ENCODE measurements at regions not wholly inside any gene's neighbourhood (a gene's known extent, or its start where the extent isn't known, plus 50 kb on each side); places are given as distances from the start of the nearest gene placed in this dataset.

GRCh38 chr22:47388331-47388730, 625.9 kb downstream of the TBC1D22A start:
- Histone ChIP-seq H3K79me2 (ENCODE audit: insufficient read depth, low read length) (no peaks in the 10 kb centered on the region), H3K4me1 (ENCODE audit: control insufficient read depth in 1 of 2, insufficient read depth in 2 of 2, low read length in 2 of 2) (no peaks in the 10 kb centered on the region), H2AFZ (ENCODE audit: low read depth, low read length, poor library complexity, severe bottlenecking) (no peak overlapping the region), H3K36me3 (ENCODE audit: control insufficient read depth in 1 of 2, insufficient read depth in 2 of 2, low read length in 2 of 2) (no peaks in the 10 kb centered on the region), H4K20me1 (ENCODE audit: insufficient read depth) (no peaks in the 10 kb centered on the region), H3K4me2 (ENCODE audit: low read length) (no peak overlapping the region), H3K27ac (ENCODE audit: low read depth, low read length) (no peak overlapping the region), H3K9me3 (ENCODE audit: control insufficient read depth in 1 of 2, insufficient read depth in 1 of 2, low read depth in 1 of 2, low read length in 2 of 2) (no peaks in the 10 kb centered on the region), H3K9me2 (ENCODE audit: insufficient read depth) (no peaks in the 10 kb centered on the region), H3K4me3 (replicated peaks in 1 of 2; ENCODE audit: low read depth in 1 of 2, low read length in 2 of 2) (no peak overlapping the region), H3K9ac (ENCODE audit: low read length) (no peak overlapping the region), H3K27me3 (ENCODE audit: insufficient read depth, low read length) (peaks cover 31% of the 10 kb centered on the region)
- POLR2A ChIA-PET = no interaction called here
- TF ChIP-seq POLR2AphosphoS5 (IDR thresholded peaks at IDR 0.05; ENCODE audit: low read depth, low read length) (no peak), EGR1 (IDR thresholded peaks at IDR 0.05; ENCODE audit: low read depth) (no peak), MAX (IDR thresholded peaks at IDR 0.05) (no peak), EZH2 (IDR thresholded peaks at IDR 0.05) (no peak), RAD21 (IDR thresholded peaks at IDR 0.05; ENCODE audit: low read depth) (no peak), REST (IDR thresholded peaks at IDR 0.05; ENCODE audit: low read depth) (no peak), FOSL1 (IDR thresholded peaks at IDR 0.05; ENCODE audit: low read depth) (no peak), ATF3 (IDR thresholded peaks at IDR 0.05) (no peak), JUND (IDR thresholded peaks at IDR 0.05) (no peak), CTCF (IDR thresholded peaks at IDR 0.05 in 2 of 3, conservative IDR thresholded peaks at IDR 0.05 in 1 of 3; ENCODE audit: borderline replicate concordance in 1 of 3, insufficient read depth in 1 of 3, low read depth in 2 of 3, low read length in 2 of 3) (no peak), SRF (IDR thresholded peaks at IDR 0.05; ENCODE audit: low read depth) (no peak), EZH2phosphoT487 (IDR thresholded peaks at IDR 0.05; ENCODE audit: borderline replicate concordance) (no peak), SIN3A (IDR thresholded peaks at IDR 0.05; ENCODE audit: low read depth) (no peak), YY1 (IDR thresholded peaks at IDR 0.05; ENCODE audit: extremely low read depth, insufficient replicate concordance, low read depth, low read length) (no peak), ZBTB33 (IDR thresholded peaks at IDR 0.05; ENCODE audit: extremely low read depth, insufficient replicate concordance, low read length) (no peak), ELF1 (IDR thresholded peaks at IDR 0.05; ENCODE audit: borderline replicate concordance, low read depth) (no peak), ZNF274 (IDR thresholded peaks at IDR 0.05; ENCODE audit: low read depth, low read length) (no peak), POLR2A (IDR thresholded peaks at IDR 0.05; ENCODE audit: borderline replicate concordance, extremely low read depth, insufficient read depth, insufficient read length) (no peak), CBX3 (IDR thresholded peaks at IDR 0.05; ENCODE audit: low read depth) (no peak), CEBPB (IDR thresholded peaks at IDR 0.05; ENCODE audit: low read depth) (no peak)
- intact Hi-C loops (cut with micrococcal nuclease) = no loop called here
- RAD21 ChIA-PET (ENCODE audit: low non-redundant PET in 1 of 2, low total read pairs in 2 of 2, uncharacterized antibody in 2 of 2, unreplicated experiment in 2 of 2) = no interaction called here
- DNase-seq (ENCODE audit: low read depth, low spot score) (no peak), ATAC-seq (no peak)
- no TSS peak for BruUV-seq (replicated peaks)
- CTCF ChIA-PET = no interaction called here
